NCI-H2196 (cell line): ENCODE measurements at regions not wholly inside any gene's neighbourhood (a gene's known extent, or its start where the extent isn't known, plus 50 kb on each side); places are given as distances from the start of the nearest gene placed in this dataset.

ENCODE experiments used
- DNase-seq: peaks from one replicate; lab custom pipeline; 2025; ENCODE audit not compliant: unreplicated experiment; lab: John Stamatoyannopoulos, UW

- no peak for DNase-seq
These were observed 529.3 kb downstream of the QKI start for GRCh38 chr6:163943607-163944385.

GRCh38 chr6:163942790-163943189, 528.3 kb downstream of the QKI start:
- no peak for DNase-seq

- no peak for DNase-seq
These were observed 527.1 kb downstream of the QKI start for GRCh38 chr6:163941624-163941976.

GRCh38 chr6:163940705-163941623, 526.4 kb downstream of the QKI start:
- no peak for DNase-seq

- no peak for DNase-seq
These were observed 522.6 kb downstream of the QKI start for GRCh38 chr6:163937071-163937470.

- DNase-seq, result no peak
These were observed 520.7 kb downstream of the QKI start for GRCh38 chr6:163935158-163935762.

- no peak for DNase-seq
These were observed 515.5 kb downstream of the QKI start for GRCh38 chr6:163930012-163930411.

GRCh38 chr6:163929538-163929937, 515.0 kb downstream of the QKI start:
- no peak for DNase-seq

GRCh38 chr6:163926642-163927041, 512.1 kb downstream of the QKI start:
- DNase-seq, result no peak

- no peak for DNase-seq
These were observed 511.3 kb downstream of the QKI start for GRCh38 chr6:163925839-163926238.

- no peak for DNase-seq
These were observed 509.3 kb downstream of the QKI start for GRCh38 chr6:163923658-163924411.

- DNase-seq, result no peak
These were observed 508.0 kb downstream of the QKI start for GRCh38 chr6:163922562-163922961.

GRCh38 chr6:163919652-163920051, 505.1 kb downstream of the QKI start:
- no peak for DNase-seq

GRCh38 chr6:163916315-163917081, 502.0 kb downstream of the QKI start:
- no peak for DNase-seq

- no peak for DNase-seq
These were observed 500.6 kb downstream of the QKI start for GRCh38 chr6:163915131-163915530.

- no peak for DNase-seq
These were observed 498.5 kb downstream of the QKI start for GRCh38 chr6:163913045-163913444.

- no peak for DNase-seq
These were observed 491.6 kb downstream of the QKI start for GRCh38 chr6:163906006-163906710.

- no peak for DNase-seq
These were observed 489.7 kb downstream of the QKI start for GRCh38 chr6:163904186-163904585.

- no peak for DNase-seq
These were observed 489.0 kb downstream of the QKI start for GRCh38 chr6:163903541-163903940.

- no peak for DNase-seq
These were observed 488.5 kb downstream of the QKI start for GRCh38 chr6:163902993-163903392.
